Coronary artery (tissue), 2 donors: ENCODE measurements at regions not wholly inside any gene's neighbourhood (a gene's known extent, or its start where the extent isn't known, plus 50 kb on each side); places are given as distances from the start of the nearest gene placed in this dataset.

ENCODE experiments used
- DNase-seq: peaks from one replicate; pipeline ENCODE4 v3.0.0-alpha.2; 2017; ENCODE audit warnings: low spot score
- H3K27ac ChIP-seq, 2 donors: fragments of 200-600 bp; sonication (generic); one replicate each; pipeline ENCODE4 v1.5.1; 2016 to 2019
- H3K4me3 ChIP-seq: fragments of 200-600 bp; sonication (generic); 2 replicates; pipeline ENCODE4 v1.5.1; 2016; ENCODE audit warnings: mild to moderate bottlenecking, moderate library complexity
- CTCF ChIP-seq: fragments of 200-600 bp; sonication (generic); IDR thresholded peaks from one replicate; pipeline ENCODE4 v1.5.1; 2019; ENCODE audit warnings: antibody characterized with exemption

GRCh38 chr1:187185389-187185788 lies 356.6 kb downstream of the PLA2G4A start:
- Histone ChIP-seq H3K4me3 (no peak overlapping the region), H3K27ac (no peak overlapping the region)
- no peak for TF ChIP-seq CTCF
- no peak for DNase-seq

GRCh38 chr1:187197685-187198084 lies 368.9 kb downstream of the PLA2G4A start:
- TF ChIP-seq CTCF = no peak
- Histone ChIP-seq H3K4me3 (no peak overlapping the region), H3K27ac (no peak overlapping the region)
- DNase-seq = no peak

GRCh38 chr1:187203257-187203656 lies 374.5 kb downstream of the PLA2G4A start:
- DNase-seq = no peak
- Histone ChIP-seq H3K4me3 (no peak overlapping the region), H3K27ac (no peak overlapping the region)
- TF ChIP-seq CTCF = no peak

- Histone ChIP-seq H3K27ac (no peak overlapping the region), H3K4me3 (no peak overlapping the region)
- no peak for TF ChIP-seq CTCF
- no peak for DNase-seq
Observed at GRCh38 chr1:187212377-187212776, 383.6 kb downstream of the PLA2G4A start.

DNA sequence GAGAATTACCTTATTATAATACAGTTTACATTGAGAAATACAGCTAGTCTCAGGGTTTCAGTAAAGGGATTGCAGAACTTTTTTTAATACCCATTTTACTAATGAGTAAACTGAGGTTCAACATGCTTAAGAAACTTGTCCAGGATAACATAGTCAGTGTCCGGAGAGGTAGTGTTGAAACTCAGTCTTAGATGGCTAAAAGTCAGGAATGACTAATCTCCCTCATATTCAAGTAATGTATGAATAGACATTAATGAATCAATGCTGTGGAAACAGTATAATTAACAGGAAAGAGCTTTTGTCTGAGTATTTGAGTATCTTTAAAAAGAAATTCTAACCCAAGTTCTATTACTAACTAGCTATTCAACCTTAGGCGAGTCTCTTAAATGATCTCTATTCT lies 397.6 kb downstream of the PLA2G4A start:
- Histone ChIP-seq H3K27ac (no peak overlapping the region), H3K4me3 (no peak overlapping the region)
- no peak for TF ChIP-seq CTCF
- no peak for DNase-seq

GRCh38 chr1:187228790-187229189 lies 400.0 kb downstream of the PLA2G4A start:
- TF ChIP-seq CTCF = no peak
- DNase-seq = no peak
- H3K4me3 ChIP-seq = no peak overlapping the region
- no peak overlapping the region for H3K27ac ChIP-seq

- Histone ChIP-seq H3K27ac (no peak overlapping the region), H3K4me3 (no peak overlapping the region)
- no peak for TF ChIP-seq CTCF
- DNase-seq = no peak
Observed at GRCh38 chr1:187229496-187229895, 400.7 kb downstream of the PLA2G4A start.
